ENCODE measurements at regions not wholly inside any gene's neighbourhood (a gene's known extent, or its start where the extent isn't known, plus 50 kb on each side); places are given as distances from the start of the nearest gene placed in this dataset.
"Not testable (repeated sequence)": the region's sequence is repeated elsewhere in the genome, so short reads cannot be mapped to it uniquely, and the experiment has no call there.

DNA sequence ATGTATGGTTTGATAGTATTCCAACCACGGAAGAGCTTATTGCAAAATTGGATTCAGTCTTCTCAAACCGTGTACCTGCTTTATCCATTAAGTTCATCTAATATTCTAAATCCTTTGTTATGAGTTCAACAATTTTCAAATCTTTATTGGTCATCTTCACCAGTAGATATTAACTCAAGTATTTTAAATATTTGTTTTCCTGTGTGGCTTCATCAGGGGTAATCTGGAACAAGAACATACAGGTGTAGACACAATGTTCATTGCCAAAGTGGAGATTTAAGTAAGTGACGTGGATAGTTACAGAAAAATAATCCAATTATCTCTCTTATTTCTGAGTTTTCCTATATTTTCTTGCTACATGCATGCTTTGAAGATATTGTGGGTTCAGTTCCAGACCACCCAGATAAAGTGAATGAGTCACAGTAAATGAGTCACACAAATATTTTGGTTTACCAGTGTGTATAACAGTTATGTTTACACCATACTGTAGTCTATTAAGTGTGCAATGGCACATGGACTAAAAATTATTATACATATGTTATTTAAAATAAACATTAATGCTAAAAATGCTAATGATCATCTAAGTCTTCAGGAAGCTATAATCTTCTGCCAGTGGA, 429.0 kb upstream of the POT1 start:
- no peak for DNase-seq

DNA sequence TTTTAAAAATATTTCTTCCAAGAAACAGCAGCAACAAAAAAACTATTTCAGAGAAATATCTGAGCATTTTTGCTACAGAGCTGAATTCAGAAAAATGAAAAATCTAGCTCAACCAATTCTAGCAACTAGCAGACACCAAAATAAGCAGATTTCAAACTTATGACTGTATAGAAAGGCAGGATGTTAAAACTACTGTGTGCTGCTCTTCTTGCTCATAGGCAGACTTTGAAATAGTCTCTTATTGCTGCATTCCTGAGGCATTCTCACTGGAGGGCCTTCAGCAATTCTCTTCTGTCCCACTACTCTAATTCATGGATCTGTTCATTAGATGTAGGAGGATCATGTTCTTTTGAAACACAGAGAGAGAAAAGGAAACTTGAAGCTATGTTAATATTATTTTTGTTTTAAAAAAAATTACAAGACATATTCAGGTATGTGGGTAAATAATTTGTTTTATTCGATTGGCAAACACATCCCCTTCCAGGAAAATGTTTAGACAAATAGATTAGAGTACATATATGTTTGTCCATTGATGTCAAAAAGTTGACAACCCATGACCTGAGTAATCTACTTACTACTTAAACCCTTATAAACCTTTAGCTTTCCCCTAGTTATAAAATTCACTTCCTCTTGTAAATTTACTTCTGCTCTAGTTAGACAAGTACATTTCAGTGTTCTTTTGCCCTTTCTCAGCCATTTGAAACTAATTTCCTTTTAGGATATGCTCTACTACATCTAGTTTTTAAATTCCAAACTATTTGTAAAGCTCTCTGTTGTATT, 428.2 kb upstream of the POT1 start:
- no peak for DNase-seq

DNA sequence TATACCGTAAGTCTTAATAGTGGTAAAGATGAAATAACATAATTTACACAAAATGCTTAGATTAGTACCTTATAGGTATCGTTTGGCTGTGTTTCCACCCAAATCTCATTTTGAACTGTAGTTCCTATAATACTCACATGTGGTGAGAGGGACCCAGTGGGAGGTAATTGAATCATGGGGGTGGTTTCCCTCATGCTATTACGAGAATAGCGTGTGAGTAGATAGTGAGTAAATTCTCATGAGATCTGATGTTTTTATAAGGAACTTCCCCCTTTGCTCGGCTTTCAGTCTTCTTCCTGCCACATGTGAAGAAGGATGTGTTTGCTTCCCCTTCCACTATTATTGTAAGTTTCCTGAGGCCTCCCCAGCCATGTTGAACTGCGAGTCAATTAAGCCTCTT, 426.3 kb upstream of the POT1 start:
- no peak for DNase-seq

DNA sequence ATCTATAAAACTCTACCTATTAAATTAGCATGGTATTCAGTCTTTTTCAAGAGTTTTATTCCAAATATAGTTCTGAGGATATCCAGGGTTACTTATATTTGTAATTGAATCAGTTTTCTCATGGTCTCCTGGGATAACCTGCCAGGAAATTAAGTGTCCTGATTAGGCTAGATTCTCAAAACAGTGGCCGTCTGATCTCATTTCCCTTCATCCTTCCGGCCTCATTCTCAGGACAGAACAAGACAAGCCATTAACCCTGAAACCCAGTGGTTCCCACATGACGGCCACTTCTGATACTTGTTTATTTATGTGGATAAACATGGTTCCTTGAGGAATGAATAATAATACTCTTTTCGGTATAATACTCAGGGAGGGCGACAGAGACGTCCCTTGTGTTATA, 417.6 kb upstream of the POT1 start:
- DNase-seq, result no peak

DNA sequence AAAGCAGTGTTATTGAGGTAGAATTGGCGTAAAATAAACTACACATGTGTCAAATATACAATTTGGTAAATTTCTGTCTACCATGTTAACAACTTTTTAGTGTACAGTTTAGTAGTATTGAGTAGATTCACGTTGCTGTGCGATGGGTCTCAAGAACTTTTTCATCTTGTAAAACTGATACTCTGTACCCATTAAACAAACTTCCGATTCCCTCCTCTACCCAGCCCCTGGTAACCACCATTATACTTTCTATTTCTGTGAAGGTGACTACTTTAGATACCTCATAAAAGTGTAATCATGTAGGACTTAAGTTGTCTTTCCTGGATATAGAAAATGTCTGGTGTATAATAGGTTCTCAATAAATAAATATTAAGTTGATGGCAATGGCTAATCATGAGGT, 408.5 kb upstream of the POT1 start:
- no peak for DNase-seq

DNA sequence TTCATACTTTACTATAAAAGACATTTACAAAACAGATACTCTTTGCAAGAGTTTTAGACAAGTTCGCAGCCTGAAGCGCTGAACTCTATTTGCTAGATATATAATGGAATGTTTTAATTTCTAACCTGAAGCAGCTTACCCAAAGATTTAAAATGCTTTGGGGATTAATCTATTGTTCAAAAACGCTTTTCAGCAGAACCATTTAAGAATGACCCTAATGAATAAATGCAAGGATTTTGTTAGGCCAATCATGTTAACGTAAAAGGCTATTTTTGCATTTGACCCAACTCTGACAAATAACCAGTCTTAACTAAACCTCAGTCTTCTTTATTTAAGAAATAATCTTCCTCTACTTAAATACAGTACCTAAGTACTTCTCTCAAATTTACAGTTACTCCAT, 406.7 kb upstream of the POT1 start:
- no peak for DNase-seq

DNA sequence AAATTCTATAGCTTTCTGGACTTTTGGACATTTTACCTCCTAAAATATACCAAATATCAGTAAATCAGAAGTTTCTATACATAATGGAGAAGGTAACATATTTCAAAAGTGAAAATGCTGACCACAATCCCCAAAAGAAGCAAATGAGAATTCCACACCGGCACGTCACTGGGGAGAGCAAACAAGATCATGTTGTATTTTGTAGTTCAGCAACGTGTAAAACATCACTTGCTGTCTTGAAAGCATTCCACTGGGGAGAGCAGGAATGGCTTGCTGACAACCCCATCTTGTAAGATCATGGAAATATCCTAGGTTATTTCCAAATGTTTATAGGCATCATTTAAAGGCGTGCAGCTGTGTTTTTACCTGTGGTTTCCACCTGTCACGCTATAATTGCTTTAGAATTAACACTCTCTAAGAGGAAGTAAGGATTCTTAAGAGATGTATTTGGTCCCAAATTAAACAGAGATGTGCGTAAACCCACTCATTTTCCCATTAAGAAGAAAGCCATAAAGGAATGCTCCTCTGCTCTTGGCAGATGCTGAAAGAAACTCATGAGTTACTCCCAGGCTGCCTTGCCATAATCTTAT, 397.1 kb upstream of the POT1 start:
- DNase-seq, result no peak

DNA sequence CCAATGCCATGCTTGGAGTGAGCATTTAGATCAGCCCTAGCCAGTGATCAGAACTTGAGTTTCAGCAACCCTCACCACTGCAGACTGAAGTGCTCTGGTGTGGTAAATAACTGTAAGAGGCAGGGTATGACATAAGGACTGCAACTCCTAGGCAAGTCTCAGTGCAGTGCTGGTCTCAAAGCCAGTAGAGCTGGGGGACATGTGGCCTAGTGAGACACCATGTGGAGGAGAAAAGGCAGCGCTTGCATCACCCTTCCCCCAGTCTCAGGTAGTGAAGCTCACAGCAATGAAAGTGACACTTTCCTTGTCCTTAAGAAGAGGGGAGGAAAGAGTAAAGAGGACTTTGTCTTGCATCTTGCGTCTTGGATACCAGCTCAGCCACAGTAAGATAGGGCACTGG, 386.8 kb upstream of the POT1 start:
- DNase-seq, result no peak

DNA sequence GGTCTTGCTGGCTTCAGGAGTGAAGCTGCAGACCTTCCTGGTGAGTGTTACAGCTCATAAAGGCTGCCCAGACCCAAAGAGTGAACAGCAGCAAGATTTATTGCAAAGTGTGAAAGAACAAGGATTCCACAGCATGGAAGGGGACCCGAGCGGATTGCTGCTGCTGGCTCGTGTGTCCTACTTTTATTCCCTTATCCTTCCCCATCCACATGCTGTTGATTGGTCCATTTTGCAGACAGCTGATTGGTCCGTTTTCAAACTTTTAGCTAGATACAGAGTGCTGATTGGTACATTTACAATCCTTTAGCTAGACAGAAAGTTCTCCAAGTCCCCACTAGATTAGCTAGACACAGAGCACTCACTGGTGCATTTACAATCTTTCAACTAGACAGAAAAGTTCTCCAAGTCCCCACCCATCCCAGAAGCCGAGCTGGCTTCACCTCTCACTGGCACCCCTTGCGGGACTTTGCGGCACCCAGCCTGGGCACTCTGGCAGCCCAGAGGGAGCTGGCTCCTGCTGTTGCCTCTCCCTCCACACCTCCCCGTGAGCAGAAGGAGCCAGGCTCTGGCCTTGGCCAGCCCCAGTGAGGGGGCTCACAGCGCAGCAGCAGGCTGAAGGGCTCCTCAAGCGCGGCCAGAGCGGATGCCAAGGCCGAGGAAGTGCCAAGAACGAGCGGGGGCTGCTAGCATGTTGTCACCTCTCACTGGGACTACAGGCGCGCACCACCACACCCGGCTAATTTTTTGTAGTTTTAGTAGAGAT, 369.6 kb upstream of the POT1 start:
- no peak for DNase-seq

DNA sequence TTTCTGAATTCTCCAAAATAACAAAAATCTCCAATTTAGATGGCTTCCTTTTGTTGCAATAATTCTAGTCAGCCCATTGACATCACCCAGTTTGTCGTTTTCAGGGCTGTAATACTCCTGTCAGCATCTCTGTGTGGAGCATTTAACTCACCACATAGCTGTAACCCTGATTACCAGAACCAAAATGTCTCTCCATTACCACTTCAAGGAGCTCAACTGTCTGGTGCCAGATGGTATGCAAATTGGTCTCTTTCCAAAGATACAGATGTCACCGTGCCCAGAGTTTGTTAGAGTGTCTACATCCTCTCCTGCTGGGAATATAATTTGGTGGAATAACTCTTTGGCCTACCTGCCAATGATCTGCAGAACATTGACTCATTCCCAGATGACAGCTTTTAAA, 350.3 kb upstream of the POT1 start:
- DNase-seq, result no peak

DNA sequence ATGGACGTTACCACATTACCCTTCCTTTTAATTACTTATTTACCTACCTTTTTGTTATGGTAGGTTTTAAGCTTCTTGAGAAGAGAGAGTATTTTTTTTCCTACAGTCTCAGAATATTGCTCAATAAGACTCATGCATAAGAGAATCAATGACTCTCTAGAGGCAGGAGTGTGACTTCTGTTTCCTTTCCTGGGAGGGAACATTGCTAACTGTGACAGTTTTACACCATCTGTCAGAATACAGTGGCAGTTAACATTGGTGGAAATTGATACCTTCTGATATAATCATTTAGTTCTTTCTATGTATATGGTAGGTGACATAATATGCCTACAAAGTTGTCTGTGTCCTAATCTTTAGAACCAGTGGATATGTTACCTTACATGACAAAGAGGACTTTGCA, 348.7 kb upstream of the POT1 start:
- no peak for DNase-seq

DNA sequence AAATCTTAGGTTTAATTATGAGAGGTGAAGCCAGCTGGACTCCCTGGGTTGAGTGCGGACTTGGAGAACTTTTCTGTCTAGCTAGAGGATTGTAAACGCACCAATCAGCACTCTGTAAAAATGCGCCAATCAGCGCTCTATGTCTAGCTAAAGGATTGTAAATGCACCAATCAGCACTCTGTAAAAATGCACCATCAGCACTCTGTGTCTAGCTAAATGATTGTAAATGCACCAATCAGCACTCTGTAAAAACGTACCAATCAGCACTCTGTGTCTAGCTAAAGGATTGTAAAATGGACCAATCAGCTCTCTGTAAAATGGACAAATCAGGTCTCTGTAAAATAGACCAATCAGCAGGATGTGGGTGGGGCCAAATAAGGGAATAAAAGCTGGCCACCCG, 345.1 kb upstream of the POT1 start:
- not testable (repeated sequence) for DNase-seq

DNA sequence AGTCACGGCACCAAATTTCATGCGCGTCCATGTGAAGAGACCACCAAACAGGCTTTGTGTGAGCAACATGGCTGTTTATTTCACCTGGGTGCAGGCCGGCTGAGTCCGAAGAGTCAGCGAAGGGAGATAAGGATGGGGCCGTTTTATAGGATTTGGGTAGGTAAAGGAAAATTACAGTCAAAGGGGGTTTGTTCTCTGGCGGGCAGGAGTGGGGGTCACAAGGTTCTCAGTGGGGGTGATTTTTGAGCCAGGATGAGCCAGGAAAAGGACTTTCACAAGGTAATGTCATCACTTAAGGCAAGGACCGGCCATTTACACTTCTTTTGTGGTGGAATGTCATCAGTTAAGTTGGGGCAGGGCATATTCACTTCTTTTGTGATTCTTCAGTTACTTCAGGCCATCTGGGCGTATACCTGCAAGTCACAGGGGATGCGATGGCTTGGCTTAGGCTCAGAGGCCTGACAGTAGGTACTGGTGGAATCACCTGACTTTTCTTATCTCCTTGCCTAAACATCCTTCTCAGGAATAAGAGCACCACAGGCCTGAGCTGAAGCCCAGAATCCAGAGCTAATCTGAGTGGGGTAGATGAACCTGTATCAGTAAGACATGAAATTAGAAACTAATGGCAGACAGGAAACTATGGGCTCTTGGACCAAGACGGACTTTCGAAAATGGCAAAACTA, 334.7 kb upstream of the POT1 start:
- DNase-seq, result not testable (repeated sequence)

DNA sequence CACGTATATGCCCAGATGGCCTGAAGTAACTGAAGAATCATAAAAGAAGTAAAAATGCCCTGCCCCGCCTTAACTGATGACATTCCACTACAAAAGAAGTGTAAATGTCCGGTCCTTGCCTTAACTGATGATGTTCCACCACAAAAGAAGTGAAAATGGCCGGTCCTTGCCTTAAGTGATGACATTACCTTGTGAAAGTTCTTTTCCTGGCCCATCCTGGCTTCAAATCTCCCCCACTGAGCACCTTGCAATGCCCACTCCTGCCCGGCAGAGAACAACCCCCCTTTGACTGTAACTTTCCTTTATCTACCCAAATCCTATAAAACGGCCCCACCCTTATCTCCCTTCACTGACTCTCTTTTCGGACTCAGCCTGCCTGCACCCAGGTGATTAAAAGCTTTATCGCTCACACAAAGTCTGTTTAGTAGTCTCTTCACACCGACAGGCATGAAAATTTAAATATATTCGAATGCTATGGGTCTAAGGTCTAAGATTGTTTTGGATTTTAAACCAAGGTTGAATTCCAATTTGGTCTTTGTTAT, 329.3 kb upstream of the POT1 start:
- not testable (repeated sequence) for DNase-seq

DNA sequence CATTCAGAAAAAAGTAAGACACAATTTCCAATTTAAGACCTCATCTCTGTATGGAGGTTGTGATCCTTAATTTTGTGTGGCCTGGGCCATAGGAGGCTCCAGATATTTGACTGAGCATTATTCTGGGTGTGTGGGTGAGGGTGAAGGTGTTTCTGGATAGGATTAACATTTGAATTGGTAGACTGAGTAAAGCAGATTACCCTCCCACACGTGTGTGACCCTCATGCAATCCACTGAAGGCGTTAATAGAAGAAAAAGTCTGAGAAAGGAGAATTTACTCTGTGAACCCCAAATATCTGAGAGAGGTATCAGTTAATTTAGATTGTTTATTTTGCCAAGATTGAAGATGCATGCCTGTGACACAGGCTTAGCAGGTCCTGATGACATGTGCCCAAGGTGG, 328.0 kb upstream of the POT1 start:
- DNase-seq, result no peak

DNA sequence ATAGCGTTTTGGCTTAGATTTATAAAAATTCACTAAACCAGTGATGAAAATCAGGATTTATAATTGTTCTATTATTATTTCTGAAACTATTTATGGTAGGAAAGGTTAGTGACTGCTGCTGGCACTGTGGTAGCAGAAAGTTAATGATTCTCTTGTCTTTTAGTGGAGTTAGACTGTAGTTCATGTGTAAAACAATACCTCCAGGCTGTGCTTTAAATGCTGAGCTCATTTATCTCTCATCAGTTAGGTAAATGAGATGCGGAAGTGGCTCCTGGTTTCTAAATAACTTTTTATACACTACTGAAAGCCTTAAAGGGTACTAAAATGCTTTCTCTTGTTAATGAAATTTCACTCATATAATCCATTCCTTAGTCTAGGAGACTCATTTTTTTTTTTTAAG, 326.8 kb upstream of the POT1 start:
- no peak for DNase-seq

DNA sequence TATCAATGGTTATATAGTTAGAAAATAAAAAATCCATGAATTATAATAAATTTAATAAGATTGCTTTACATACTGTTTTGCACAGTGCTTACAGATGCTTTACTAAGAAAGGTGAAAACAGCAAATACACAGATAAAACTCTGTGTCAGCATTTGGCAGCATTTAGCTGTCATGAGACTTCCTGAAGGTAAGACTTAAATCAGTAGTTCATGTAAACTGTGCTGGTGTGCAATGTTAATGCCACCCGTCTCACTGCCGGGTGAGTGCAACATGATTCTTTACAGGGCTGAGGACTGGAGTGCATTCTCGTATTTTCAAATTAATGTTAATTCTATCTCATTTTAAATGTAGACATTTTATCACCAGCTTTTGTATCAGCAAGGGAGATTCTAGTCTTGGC, 326.2 kb upstream of the POT1 start:
- no peak for DNase-seq

DNA sequence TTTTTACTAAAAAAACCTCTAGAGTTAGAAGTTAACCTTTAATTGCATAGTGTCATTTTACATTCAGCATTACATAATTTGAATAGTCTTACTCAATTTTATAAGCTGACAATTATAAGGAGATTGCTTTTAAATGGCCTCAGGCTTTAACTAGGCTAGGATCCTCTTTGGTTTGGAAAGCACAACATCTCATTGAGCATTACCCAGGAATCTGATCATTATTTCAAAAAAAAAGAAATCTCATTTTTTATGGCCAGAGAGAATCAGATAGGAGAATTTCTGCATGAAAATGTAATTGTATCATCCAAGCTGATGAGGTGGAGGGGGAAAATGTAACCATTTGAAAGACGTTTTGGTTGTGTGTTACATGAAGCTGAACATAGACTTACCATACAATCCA, 324.9 kb upstream of the POT1 start:
- DNase-seq, result no peak

DNA sequence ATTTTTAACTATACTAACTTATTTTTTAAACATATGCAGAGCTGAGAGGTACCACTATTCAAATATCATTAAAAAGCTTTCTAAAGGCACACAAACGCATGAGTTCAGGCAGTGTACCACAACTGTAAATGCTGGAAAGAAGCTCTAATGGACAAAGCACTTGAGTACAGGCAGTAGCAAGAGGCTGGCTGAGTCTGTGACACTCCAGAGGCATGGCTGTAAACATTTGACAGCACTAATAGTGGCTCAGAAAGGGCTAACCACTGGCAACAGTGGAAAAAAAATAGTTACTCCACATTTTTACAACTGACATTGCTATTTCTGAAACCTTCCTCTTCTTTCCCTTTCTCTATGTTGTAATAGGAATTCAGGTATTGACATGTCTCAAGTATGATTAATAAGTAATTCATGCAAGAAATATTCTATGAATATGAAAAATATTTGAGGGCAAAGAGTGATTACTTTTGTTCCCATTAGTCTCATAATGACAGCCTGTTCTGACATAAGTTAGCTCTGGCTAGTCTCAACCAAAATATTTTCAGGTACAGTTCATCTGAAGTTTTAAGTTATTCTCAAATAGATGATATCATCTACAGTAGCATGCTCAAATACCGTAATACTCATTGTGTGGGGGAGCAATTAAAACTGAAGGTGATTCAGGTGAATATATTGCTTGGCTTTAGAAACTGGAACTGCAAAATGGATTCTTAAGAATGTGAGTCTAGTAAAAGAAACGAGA, 324.0 kb upstream of the POT1 start:
- DNase-seq, result no peak

DNA sequence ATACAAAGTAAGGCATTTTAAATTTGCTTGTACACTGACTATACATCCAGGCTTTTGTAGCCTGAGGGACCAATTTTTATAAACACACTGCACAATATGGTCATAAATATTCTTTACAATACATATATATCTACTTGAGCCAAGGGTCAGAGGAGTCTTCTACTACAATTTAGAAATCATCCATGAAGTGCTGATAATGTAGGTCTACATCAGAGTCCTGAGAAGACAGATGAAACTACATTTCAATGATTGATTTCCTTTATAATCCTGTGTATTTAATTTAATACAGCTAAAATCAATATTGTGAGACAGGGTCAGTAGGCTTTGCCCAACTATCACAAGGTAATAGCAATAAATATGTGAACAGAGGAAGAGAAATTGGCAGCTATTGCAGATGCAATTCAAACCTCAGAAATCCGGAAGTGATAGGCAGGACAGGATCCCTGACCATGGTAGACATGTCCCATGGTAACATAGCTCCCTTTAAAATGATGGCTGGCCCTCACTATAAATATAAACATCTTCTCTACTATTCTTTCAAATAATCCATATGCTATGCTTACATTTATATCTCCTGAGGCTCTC, 318.0 kb upstream of the POT1 start:
- DNase-seq, result no peak

DNA sequence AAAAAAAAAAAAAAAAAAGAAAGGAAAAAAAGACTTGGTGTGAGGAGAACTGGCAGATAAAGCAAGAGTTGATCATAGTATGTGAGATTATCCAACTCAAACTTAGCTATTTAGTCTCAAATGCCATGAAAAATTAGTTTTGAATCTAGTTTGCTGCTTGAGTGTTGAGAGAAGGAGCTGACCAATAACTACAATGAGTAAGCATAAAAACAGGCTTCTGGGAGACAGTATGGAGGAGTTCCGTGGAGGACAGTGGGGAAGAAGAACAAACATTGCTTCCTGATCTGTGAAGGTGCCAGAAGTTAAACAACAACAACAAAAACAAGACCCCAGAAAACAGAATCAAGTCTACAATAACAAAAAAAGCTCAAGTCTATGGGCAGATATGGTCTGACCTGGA, 317.1 kb upstream of the POT1 start:
- DNase-seq, result no peak

DNA sequence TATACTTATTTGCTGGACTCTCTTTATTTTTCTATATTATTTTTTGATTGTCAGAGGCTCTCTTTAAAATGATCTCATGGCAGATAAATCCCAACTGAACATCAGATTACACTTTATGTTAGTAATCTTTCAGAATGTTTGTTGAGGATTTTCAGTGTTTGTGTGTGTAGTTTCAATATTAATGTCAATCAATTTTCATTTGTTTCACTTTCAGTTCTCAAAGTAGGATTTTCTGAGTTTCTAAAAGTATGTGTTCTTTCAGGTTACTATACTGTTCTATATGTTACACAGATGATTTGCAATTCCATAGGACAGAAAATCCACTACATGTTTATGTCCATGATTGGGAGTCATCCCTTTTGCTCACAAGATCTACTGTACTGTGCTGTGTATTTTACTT, 311.9 kb upstream of the POT1 start:
- no peak for DNase-seq
